ENCODE measurements at regions not wholly inside any gene's neighbourhood (a gene's known extent, or its start where the extent isn't known, plus 50 kb on each side); places are given as distances from the start of the nearest gene placed in this dataset.

DNA sequence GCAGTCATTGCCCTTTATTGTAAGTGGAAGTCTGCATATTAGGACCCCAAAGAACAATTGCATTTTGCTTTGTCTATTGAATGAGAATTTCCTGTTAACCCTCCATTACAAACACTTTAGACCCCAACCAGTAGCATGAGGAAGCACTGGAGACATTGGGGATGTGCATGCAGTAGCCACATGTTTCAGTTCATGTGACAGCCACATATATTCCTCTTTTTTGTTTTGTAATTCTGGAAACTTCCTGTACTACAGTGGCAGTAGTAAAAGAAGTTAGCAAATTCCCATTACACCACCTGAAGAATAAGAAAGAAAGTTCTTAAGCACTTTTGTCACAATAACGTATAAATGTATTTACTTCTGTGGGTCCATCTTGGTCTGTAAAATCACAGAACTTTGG is 281.1 kb upstream of the SLC14A2 start:
- H3K4me2 ChIP-seq (ENCODE audit: insufficient read depth, low read length, poor library complexity, severe bottlenecking), result no peak overlapping the region
- no peak overlapping the region for H3K18ac ChIP-seq (ENCODE audit: low read length)
- H2BK120ac ChIP-seq (ENCODE audit: low read depth, low read length), result no peak overlapping the region
- H3K36me3 ChIP-seq (replicated peaks in 1 of 2; ENCODE audit: control insufficient read depth in 2 of 2, insufficient read depth in 2 of 2, low read length in 2 of 2), result no peaks in the 10 kb centered on the region
- H3K4me1 ChIP-seq (ENCODE audit: control insufficient read depth in 2 of 2, insufficient read depth in 1 of 2, low read depth in 1 of 2, low read length in 2 of 2), result peaks cover 0 to 4% of the 10 kb centered on the region in 2 donors
- WGBS, 2 donors (ENCODE audit: extremely low coverage in 2 of 2, insufficient read length in 2 of 2, insufficient replicate concordance in 1 of 2), result no CpG with 5 or more reads among the region's 1 CpG
- no peaks in the 10 kb centered on the region for H3K27me3 ChIP-seq (ENCODE audit: control insufficient read depth in 3 of 3, insufficient read depth in 3 of 3, low read depth in 1 of 3, low read length in 3 of 3)
- H2BK5ac ChIP-seq (ENCODE audit: low read length), result no peak overlapping the region
- no peaks in the 10 kb centered on the region for H3K9me3 ChIP-seq (replicated peaks in 1 of 2; ENCODE audit: control insufficient read depth in 2 of 2, insufficient read depth in 1 of 2, low read depth in 1 of 2, low read length in 2 of 2)
- no peak overlapping the region for H3K14ac ChIP-seq (ENCODE audit: low read length)
- no peak overlapping the region for H3K23ac ChIP-seq (ENCODE audit: low read depth, low read length, poor library complexity)
- H4K91ac ChIP-seq (ENCODE audit: low read depth, low read length, poor library complexity), result no peak overlapping the region
- no peak for DNase-seq (ENCODE audit: low spot score)
- H3K4me3 ChIP-seq (ENCODE audit: low read length in 2 of 2), result no peak overlapping the region
- no peak overlapping the region for H2AK5ac ChIP-seq (ENCODE audit: low read depth, low read length)
- H2BK15ac ChIP-seq (ENCODE audit: low read length), result no peak overlapping the region
- H3K4ac ChIP-seq (ENCODE audit: low read length), result no peak overlapping the region
- no peak overlapping the region for H3K9ac ChIP-seq (ENCODE audit: low read depth, low read length, poor library complexity)
- no peak overlapping the region for H2AFZ ChIP-seq (ENCODE audit: low read length)
- H3K79me1 ChIP-seq (ENCODE audit: low read depth, low read length), result no peaks in the 10 kb centered on the region
- H2BK12ac ChIP-seq (ENCODE audit: low read length), result no peak overlapping the region
- no peak overlapping the region for H3K27ac ChIP-seq (replicated peaks; ENCODE audit: low read length)
- no peak overlapping the region for H4K8ac ChIP-seq (ENCODE audit: low read depth, low read length)

DNA sequence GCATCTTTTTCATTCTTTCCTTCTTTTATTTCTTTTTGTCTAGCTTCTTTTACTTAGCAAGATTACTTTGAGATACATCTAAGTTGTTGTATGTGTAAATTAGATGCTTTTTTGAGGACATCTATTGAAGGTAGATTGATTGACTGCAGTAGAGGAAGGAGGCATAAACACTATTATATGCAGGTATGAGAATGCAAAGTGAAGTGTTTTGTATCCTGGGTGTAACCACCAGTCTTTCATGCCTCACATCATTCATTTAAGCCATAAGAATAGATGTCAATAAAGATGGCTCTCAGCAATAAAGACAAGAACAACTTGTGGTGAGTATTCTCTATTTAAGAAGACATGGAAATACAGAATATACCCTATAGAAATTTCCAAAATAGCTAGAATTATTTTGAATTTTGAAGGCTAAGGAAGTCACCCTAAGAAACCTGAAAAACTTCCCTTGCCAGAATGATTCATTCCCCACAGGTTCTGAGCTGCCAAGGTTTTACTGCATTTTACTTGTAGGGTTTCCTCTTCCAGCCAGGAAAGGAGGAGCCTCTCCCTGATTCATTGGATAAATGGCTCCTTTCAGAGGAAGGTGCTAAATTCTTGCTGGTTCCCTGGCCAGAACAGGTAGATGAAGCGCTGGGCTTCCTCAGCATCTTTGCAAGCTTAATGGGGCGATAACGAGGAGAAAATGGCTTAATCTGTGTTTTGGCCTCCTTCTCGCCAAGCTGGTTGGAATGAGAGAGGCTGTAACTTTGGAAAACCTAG is 279.8 kb upstream of the SLC14A2 start:
- H2AK5ac ChIP-seq (ENCODE audit: low read depth, low read length), result no peak overlapping the region
- no peaks in the 10 kb centered on the region for H3K9me3 ChIP-seq (replicated peaks in 1 of 2; ENCODE audit: control insufficient read depth in 2 of 2, insufficient read depth in 1 of 2, low read depth in 1 of 2, low read length in 2 of 2)
- H2AFZ ChIP-seq (ENCODE audit: low read length), result no peak overlapping the region
- no peak overlapping the region for H3K23ac ChIP-seq (ENCODE audit: low read depth, low read length, poor library complexity)
- no peak overlapping the region for H2BK120ac ChIP-seq (ENCODE audit: low read depth, low read length)
- peaks cover 0 to 4% of the 10 kb centered on the region in 2 donors for H3K4me1 ChIP-seq (ENCODE audit: control insufficient read depth in 2 of 2, insufficient read depth in 1 of 2, low read depth in 1 of 2, low read length in 2 of 2)
- no peak overlapping the region for H2BK12ac ChIP-seq (ENCODE audit: low read length)
- H3K36me3 ChIP-seq (replicated peaks in 1 of 2; ENCODE audit: control insufficient read depth in 2 of 2, insufficient read depth in 2 of 2, low read length in 2 of 2), result no peaks in the 10 kb centered on the region
- no peak overlapping the region for H3K14ac ChIP-seq (ENCODE audit: low read length)
- no peaks in the 10 kb centered on the region for H3K27me3 ChIP-seq (ENCODE audit: control insufficient read depth in 3 of 3, insufficient read depth in 3 of 3, low read depth in 1 of 3, low read length in 3 of 3)
- H3K4me3 ChIP-seq (ENCODE audit: low read length in 2 of 2), result no peak overlapping the region
- H2BK15ac ChIP-seq (ENCODE audit: low read length), result no peak overlapping the region
- H3K4me2 ChIP-seq (ENCODE audit: insufficient read depth, low read length, poor library complexity, severe bottlenecking), result no peak overlapping the region
- no peak overlapping the region for H3K27ac ChIP-seq (replicated peaks; ENCODE audit: low read length)
- no peak overlapping the region for H4K91ac ChIP-seq (ENCODE audit: low read depth, low read length, poor library complexity)
- no peak overlapping the region for H3K9ac ChIP-seq (ENCODE audit: low read depth, low read length, poor library complexity)
- no peaks in the 10 kb centered on the region for H3K79me1 ChIP-seq (ENCODE audit: low read depth, low read length)
- no peak overlapping the region for H2BK5ac ChIP-seq (ENCODE audit: low read length)
- H4K8ac ChIP-seq (ENCODE audit: low read depth, low read length), result no peak overlapping the region
- H3K18ac ChIP-seq (ENCODE audit: low read length), result no peak overlapping the region
- DNase-seq (ENCODE audit: low spot score), result no peak
- H3K4ac ChIP-seq (ENCODE audit: low read length), result no peak overlapping the region
- no CpG with 5 or more reads among the region's 4 CpGs for WGBS, 2 donors (ENCODE audit: extremely low coverage in 2 of 2, insufficient read length in 2 of 2, insufficient replicate concordance in 1 of 2)

DNA sequence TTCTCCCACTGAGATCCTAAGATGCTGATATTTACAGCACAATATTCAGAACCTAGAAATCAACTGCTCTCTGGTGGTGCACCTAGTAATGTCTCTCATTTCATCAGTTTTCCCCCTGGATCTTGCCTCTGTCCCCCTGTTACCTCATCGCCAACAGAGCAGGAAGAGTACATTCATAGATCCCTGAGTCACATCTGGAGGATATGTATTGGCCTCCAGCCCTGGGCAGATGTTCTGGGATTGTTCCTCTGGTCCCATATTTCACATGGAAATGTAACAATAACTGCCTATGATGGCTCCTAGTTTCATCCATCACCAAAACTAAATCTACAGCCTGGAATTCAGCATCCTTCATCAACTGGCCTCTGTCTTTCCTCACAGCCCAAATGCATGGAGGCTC is 278.8 kb upstream of the SLC14A2 start:
- no peak overlapping the region for H3K18ac ChIP-seq (ENCODE audit: low read length)
- no peak for DNase-seq (ENCODE audit: low spot score)
- H4K91ac ChIP-seq (ENCODE audit: low read depth, low read length, poor library complexity), result no peak overlapping the region
- no peak overlapping the region for H2AFZ ChIP-seq (ENCODE audit: low read length)
- H3K14ac ChIP-seq (ENCODE audit: low read length), result no peak overlapping the region
- no peaks in the 10 kb centered on the region for H3K9me3 ChIP-seq (replicated peaks in 1 of 2; ENCODE audit: control insufficient read depth in 2 of 2, insufficient read depth in 1 of 2, low read depth in 1 of 2, low read length in 2 of 2)
- no peak overlapping the region for H2BK120ac ChIP-seq (ENCODE audit: low read depth, low read length)
- no peak overlapping the region for H2AK5ac ChIP-seq (ENCODE audit: low read depth, low read length)
- H3K23ac ChIP-seq (ENCODE audit: low read depth, low read length, poor library complexity), result no peak overlapping the region
- H3K27ac ChIP-seq (replicated peaks; ENCODE audit: low read length), result no peak overlapping the region
- no peaks in the 10 kb centered on the region for H3K36me3 ChIP-seq (replicated peaks in 1 of 2; ENCODE audit: control insufficient read depth in 2 of 2, insufficient read depth in 2 of 2, low read length in 2 of 2)
- no peak overlapping the region for H2BK15ac ChIP-seq (ENCODE audit: low read length)
- H3K4me3 ChIP-seq (ENCODE audit: low read length in 2 of 2), result no peak overlapping the region
- H3K4me1 ChIP-seq (ENCODE audit: control insufficient read depth in 2 of 2, insufficient read depth in 1 of 2, low read depth in 1 of 2, low read length in 2 of 2), result peaks cover 0 to 4% of the 10 kb centered on the region in 2 donors
- WGBS, 2 donors (ENCODE audit: extremely low coverage in 2 of 2, insufficient read length in 2 of 2, insufficient replicate concordance in 1 of 2), result no CpG with 5 or more reads among the region's 1 CpG
- no peak overlapping the region for H2BK5ac ChIP-seq (ENCODE audit: low read length)
- H3K79me1 ChIP-seq (ENCODE audit: low read depth, low read length), result no peaks in the 10 kb centered on the region
- no peak overlapping the region for H3K4me2 ChIP-seq (ENCODE audit: insufficient read depth, low read length, poor library complexity, severe bottlenecking)
- H4K8ac ChIP-seq (ENCODE audit: low read depth, low read length), result no peak overlapping the region
- no peak overlapping the region for H3K9ac ChIP-seq (ENCODE audit: low read depth, low read length, poor library complexity)
- no peaks in the 10 kb centered on the region for H3K27me3 ChIP-seq (ENCODE audit: control insufficient read depth in 3 of 3, insufficient read depth in 3 of 3, low read depth in 1 of 3, low read length in 3 of 3)
- H2BK12ac ChIP-seq (ENCODE audit: low read length), result no peak overlapping the region
- H3K4ac ChIP-seq (ENCODE audit: low read length), result no peak overlapping the region

DNA sequence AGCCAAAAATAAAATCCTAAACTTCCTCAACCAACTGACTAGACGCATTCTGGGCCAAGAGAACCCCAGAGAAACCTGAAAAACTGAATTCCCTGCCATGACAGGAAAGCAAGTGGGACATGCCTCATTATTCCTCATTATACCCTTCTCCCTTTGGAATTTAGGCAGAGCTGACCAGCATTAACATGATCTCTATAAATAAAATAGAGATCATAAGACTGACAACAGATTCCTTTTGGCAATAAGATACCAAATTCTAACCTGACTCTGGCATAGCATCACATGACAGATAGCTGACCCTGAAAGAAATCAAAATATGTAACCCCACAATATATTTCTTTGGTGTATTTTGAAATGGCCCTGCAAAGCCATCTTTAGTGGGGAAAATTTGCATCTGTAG is 277.8 kb upstream of the SLC14A2 start:
- Histone ChIP-seq H4K91ac (ENCODE audit: low read depth, low read length, poor library complexity) (no peak overlapping the region), H3K36me3 (replicated peaks in 1 of 2; ENCODE audit: control insufficient read depth in 2 of 2, insufficient read depth in 2 of 2, low read length in 2 of 2) (no peaks in the 10 kb centered on the region), H3K79me1 (ENCODE audit: low read depth, low read length) (no peaks in the 10 kb centered on the region), H2AFZ (ENCODE audit: low read length) (no peak overlapping the region), H3K4me1 (ENCODE audit: control insufficient read depth in 2 of 2, insufficient read depth in 1 of 2, low read depth in 1 of 2, low read length in 2 of 2) (peaks cover 0 to 4% of the 10 kb centered on the region in 2 donors), H2AK5ac (ENCODE audit: low read depth, low read length) (no peak overlapping the region), H3K27ac (replicated peaks; ENCODE audit: low read length) (no peak overlapping the region), H3K14ac (ENCODE audit: low read length) (no peak overlapping the region), H2BK5ac (ENCODE audit: low read length) (no peak overlapping the region), H3K9ac (ENCODE audit: low read depth, low read length, poor library complexity) (no peak overlapping the region), H2BK15ac (ENCODE audit: low read length) (no peak overlapping the region), H4K8ac (ENCODE audit: low read depth, low read length) (no peak overlapping the region), H3K27me3 (ENCODE audit: control insufficient read depth in 3 of 3, insufficient read depth in 3 of 3, low read depth in 1 of 3, low read length in 3 of 3) (no peaks in the 10 kb centered on the region), H3K4me2 (ENCODE audit: insufficient read depth, low read length, poor library complexity, severe bottlenecking) (no peak overlapping the region), H3K4ac (ENCODE audit: low read length) (no peak overlapping the region), H3K18ac (ENCODE audit: low read length) (no peak overlapping the region), H2BK120ac (ENCODE audit: low read depth, low read length) (no peak overlapping the region), H3K9me3 (replicated peaks in 1 of 2; ENCODE audit: control insufficient read depth in 2 of 2, insufficient read depth in 1 of 2, low read depth in 1 of 2, low read length in 2 of 2) (no peaks in the 10 kb centered on the region), H3K23ac (ENCODE audit: low read depth, low read length, poor library complexity) (no peak overlapping the region), H3K4me3 (ENCODE audit: low read length in 2 of 2) (no peak overlapping the region), H2BK12ac (ENCODE audit: low read length) (no peak overlapping the region)
- DNase-seq (ENCODE audit: low spot score), result no peak
- no CpG with 5 or more reads among the region's 1 CpG for WGBS, 2 donors (ENCODE audit: extremely low coverage in 2 of 2, insufficient read length in 2 of 2, insufficient replicate concordance in 1 of 2)
